HG03025 (cell line): ENCODE measurements at regions not wholly inside any gene's neighbourhood (a gene's known extent, or its start where the extent isn't known, plus 50 kb on each side); places are given as distances from the start of the nearest gene placed in this dataset.
"Not testable (repeated sequence)": the region's sequence is repeated elsewhere in the genome, so short reads cannot be mapped to it uniquely, and the experiment has no call there.

Experiments
- ATAC-seq: cut with Tn5 transposase; IDR thresholded peaks from one replicate; pipeline ENCODE4 v1.9.1; 2021; ENCODE audit warnings: mild to moderate bottlenecking, moderate library complexity; ENCODE audit not compliant: unreplicated experiment, low FRiP score

- no peak for ATAC-seq
Measured at GRCh38 chr11:27244900-27245299, 118.1 kb downstream of the CCDC34 start.

DNA sequence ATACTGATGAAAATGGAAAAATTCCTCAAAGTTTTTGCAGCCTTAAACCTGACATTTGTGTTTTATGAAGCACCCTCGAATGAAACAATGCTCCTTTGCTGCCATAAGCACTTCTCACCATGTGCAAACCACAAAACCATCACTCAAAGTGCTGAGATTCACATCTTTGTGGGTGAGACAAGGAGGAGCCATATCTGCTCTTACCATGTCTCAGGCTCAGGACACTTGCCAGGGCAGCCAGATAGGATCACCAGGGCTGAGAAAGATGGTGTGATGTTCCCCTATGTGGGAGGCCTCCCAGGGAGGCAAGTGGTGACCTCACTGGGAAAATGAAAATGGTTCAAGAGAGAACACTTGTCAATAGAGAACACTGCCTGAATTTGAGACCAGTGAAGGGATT is 120.4 kb downstream of the CCDC34 start:
- ATAC-seq: no peak

GRCh38 chr11:27241311-27242122 is 121.5 kb downstream of the CCDC34 start:
- no peak for ATAC-seq

GRCh38 chr11:27239305-27239942 is 123.6 kb downstream of the CCDC34 start:
- no peak for ATAC-seq

DNA sequence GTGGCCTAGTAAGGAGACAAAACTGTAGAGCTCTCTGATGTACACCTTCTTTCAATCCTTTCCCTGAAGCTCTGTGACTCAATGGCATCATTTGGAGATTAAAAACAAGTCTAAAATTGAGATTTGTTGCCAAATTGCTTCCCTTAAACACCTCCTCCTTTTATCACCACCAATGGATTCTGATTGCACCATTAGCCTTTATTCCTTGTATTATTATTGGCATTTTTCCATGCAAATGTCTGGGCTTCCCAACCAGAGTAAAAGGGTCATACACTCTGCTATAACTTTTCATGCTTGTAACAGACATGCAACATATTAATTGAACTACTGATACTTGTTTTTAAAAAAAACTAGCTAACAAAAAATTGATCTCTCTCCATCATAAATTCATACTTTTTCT is 124.2 kb downstream of the CCDC34 start:
- no peak for ATAC-seq

DNA sequence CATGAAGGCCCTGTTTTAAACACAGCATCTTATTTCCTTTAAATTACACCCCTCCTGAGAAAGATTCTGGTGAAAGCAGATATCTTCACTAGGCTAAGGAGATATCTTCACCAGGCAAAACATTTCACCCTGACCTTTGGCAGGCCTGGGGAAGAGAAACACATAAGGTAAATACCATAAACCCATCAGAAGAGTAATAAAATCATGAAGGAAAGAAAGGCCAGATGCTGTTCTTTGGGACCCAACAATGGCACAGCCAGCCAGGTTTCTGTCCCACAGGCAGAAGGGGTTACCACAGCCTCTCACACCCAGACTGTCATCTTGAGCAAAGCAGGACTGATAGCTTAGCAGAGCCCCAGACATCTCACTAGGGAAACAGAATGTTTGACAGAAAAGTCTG is 125.4 kb downstream of the CCDC34 start:
- no peak for ATAC-seq

- no peak for ATAC-seq
Measured at GRCh38 chr11:27234961-27235360, 128.1 kb downstream of the CCDC34 start.

DNA sequence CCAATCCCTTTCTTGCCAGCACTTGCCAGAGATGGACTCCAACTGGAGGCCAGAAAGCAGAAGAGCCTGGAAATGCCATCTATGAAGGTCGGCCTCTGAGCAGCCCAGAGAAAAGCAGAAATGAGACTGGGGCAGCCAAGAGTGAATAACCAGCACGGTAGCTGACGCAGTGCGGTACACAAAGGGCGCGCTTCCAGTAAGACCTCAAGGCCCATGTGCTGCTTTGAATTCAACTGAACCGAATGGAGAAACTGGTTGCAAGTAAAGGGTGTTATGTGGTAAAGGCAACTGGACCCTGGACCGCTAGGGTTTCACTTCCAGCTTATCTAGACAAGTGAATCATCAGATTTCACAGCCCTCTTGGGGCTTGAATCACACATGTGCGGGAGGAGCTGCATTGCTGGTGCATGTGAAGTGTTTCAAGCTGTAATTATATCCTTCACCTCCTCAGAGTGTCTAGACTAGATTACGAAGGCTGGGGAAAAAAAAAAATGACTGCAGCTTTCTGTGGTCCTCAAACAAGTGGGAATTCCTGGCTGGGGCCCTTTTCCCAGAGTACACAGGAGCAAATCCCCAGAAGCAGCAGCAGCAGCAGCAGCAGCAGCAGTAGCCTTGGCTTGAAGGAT is 128.9 kb downstream of the CCDC34 start:
- peak; percentile 99 for ATAC-seq

GRCh38 chr11:27233654-27234042 is 129.4 kb downstream of the CCDC34 start:
- ATAC-seq: no peak

DNA sequence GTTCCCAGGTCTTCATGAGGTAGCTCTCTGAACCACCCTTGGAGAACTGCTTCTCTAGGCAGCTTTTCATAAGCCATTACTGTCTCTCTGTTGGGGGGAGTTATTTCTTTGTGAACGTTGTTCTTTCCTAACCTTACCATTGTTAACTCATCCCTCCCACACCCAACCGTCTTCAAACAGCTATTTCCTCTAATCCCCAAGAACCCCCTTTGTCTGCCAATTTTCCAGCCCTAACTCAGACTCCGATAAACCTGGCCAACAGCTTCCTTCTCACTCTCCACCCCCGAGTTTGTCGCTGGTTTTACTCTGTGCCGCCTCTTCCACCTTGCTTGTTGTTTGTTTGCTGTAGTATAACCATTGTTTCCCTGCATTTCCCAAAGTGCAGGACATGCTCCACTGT is 131.5 kb downstream of the CCDC34 start:
- no peak for ATAC-seq

GRCh38 chr11:27230192-27230572 is 132.8 kb downstream of the CCDC34 start:
- no peak for ATAC-seq

DNA sequence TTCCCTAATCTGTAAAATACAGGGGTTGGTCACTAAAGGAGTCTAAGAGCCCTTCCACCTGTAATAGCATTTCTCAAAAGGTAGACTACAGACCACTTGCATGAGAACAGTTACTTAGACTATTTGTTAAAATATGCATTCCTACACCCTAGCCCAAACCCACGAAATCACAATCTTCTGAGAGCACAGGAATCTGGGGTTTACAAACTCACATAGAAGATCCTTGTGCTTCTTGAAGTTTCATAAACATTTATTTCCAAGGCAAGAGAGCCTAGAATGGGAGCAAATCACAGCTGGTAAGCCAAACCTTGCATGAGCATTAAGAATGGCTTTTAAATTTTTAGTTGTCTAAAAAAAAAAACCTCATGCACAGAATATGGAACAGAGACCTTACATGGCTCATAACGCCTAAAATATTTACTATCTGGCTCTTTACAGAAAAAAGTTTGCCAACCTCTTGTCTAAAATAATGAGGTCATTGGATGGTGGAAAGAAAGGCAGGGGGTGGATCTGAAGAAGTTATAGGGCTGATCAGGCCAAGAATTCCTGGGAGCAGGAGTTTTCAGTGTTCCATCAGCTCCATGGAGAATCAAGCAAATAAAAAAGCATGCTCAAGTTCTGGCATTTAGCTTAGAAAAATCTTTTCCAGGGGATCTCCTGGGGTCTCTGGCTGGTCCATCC is 133.4 kb downstream of the CCDC34 start:
- ATAC-seq: no peak

GRCh38 chr11:27228906-27229290 is 134.1 kb downstream of the CCDC34 start:
- ATAC-seq: no peak

DNA sequence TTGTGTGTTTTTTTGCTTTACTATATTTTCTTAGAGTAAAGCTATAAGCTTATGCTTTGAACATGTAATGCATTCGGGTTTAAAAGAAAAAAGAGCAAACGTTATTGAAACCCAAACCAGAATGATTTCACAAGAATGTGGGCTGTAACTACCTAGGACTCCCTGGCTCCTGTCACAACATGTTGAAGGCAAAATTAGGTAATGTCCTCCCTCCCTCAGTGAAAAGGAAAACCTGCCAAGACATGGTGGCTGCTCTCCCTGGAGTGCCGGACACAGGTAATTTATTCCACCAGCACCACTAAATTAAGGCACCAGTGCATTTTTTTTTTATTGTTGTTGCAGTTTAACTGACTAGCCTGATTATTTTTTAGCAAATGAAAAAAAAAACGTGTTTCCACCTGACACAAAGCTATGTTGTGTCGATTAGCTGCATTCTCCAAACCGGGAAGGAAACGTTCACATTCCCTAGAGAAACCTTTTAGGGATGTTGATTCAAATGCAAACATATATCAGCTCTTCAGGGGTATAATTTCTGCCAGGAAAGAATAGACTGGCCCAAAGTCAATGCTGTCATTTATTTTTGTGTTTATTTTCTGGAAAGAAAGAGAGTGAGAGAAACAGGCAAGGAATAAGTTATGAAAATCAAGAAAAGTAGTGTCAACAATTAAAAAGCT is 134.6 kb downstream of the CCDC34 start:
- no peak for ATAC-seq

GRCh38 chr11:27227736-27228135 is 135.3 kb downstream of the CCDC34 start:
- ATAC-seq: no peak

GRCh38 chr11:27219487-27220039 is 143.5 kb downstream of the CCDC34 start:
- ATAC-seq: not testable (repeated sequence)

- ATAC-seq: no peak
Measured at GRCh38 chr11:27218421-27219038, 144.5 kb downstream of the CCDC34 start.

- no peak for ATAC-seq
Measured at GRCh38 chr11:27217948-27218420, 145.0 kb downstream of the CCDC34 start.

GRCh38 chr11:27217496-27217895 is 145.5 kb downstream of the CCDC34 start:
- no peak for ATAC-seq
